ENCODE measurements at regions not wholly inside any gene's neighbourhood (a gene's known extent, or its start where the extent isn't known, plus 50 kb on each side); places are given as distances from the start of the nearest gene placed in this dataset.
"Not testable (repeated sequence)": the region's sequence is repeated elsewhere in the genome, so short reads cannot be mapped to it uniquely, and the experiment has no call there.

DNA sequence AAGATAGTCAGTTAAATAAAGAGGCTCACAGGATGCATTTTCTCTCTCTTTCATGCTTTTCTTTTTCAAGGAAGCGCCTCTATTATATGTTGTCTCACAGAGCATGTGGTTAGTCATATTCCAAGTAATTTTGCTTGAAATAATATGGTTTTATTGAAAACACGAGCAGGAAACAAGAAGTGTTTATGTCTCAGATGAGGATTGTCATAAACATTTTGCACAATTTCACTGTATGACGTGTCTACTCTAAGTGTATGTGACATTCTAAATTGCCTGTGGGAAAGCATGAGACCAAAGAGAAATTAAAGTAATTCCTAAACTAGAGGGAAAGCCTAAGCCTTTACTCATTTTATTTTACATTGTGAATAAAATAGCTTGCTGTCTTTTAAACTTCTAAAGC, 818.6 kb downstream of the EPHA3 start:
- Mint-ChIP-seq H3K27ac (no peak overlapping the region), H3K27me3 (ENCODE audit: insufficient read depth) (no peaks in the 10 kb centered on the region), H3K4me1 (no peaks in the 10 kb centered on the region)

DNA sequence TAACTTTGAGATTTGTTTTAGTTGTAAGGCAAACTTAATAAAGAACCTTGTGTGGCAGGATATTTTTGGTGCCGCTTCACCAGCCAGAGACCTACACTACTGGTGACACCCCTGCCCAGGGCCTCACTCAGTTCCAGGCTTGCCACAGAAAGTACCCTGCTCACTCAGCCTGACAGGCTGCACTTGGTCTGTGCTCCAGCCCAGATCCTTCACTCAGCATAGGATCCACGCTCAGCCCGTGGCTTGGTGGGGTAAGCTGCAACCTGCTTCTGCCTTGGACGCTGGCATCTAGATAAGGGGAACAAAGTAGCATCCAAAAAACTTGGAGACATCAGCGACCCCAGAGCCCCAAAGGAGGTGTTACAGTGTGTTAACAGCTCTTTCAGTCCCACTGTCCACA, 825.5 kb downstream of the EPHA3 start:
- H3K27ac ChIP-seq (ENCODE audit: low read depth, low read length), result no peak overlapping the region
- Mint-ChIP-seq H3K4me1 (peaks cover 4% of the 10 kb centered on the region), H3K27me3 (ENCODE audit: insufficient read depth) (no peaks in the 10 kb centered on the region), H3K9me3 (peaks cover 16% of the 10 kb centered on the region), H3K4me3 (no peak overlapping the region), H3K27ac (no peak overlapping the region), H3K36me3 (ENCODE audit: low read depth) (no peaks in the 10 kb centered on the region)
- peak; percentile 52 for DNase-seq
- 96 to 100% methylated on average over 2 to 5 of the region's 5 CpGs for WGBS, 2 experiments (ENCODE audit: insufficient coverage in 1 of 2, insufficient read length in 1 of 2)
- no peak overlapping the region for H3K9ac ChIP-seq (ENCODE audit: extremely low read depth, low read length, poor library complexity, severe bottlenecking)
- H3K4me1 ChIP-seq (ENCODE audit: control insufficient read depth, insufficient read depth, low read length), result no peaks in the 10 kb centered on the region
- no peaks in the 10 kb centered on the region for H3K27me3 ChIP-seq (ENCODE audit: control insufficient read depth, insufficient read depth, low read length, poor library complexity, severe bottlenecking)
- TF ChIP-seq, protein P1, sequence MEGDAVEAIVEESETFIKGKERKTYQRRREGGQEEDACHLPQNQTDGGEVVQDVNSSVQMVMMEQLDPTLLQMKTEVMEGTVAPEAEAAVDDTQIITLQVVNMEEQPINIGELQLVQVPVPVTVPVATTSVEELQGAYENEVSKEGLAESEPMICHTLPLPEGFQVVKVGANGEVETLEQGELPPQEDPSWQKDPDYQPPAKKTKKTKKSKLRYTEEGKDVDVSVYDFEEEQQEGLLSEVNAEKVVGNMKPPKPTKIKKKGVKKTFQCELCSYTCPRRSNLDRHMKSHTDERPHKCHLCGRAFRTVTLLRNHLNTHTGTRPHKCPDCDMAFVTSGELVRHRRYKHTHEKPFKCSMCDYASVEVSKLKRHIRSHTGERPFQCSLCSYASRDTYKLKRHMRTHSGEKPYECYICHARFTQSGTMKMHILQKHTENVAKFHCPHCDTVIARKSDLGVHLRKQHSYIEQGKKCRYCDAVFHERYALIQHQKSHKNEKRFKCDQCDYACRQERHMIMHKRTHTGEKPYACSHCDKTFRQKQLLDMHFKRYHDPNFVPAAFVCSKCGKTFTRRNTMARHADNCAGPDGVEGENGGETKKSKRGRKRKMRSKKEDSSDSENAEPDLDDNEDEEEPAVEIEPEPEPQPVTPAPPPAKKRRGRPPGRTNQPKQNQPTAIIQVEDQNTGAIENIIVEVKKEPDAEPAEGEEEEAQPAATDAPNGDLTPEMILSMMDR (conservative IDR thresholded peaks at IDR 0.05), result no peak
- H3K36me3 ChIP-seq (ENCODE audit: control insufficient read depth, insufficient read depth, low read length), result no peaks in the 10 kb centered on the region
- no peak overlapping the region for H3K4me3 ChIP-seq (ENCODE audit: low read length)
- peaks cover 31% of the 10 kb centered on the region for H3K9me3 ChIP-seq (ENCODE audit: control insufficient read depth, low read length)

More for the DNA sequence above, 818.6 kb downstream of the EPHA3 start:
- 78 to 89% methylated on average over 1 to 3 of the region's 3 CpGs for WGBS, 2 experiments (ENCODE audit: insufficient coverage in 1 of 2, insufficient read length in 1 of 2)
- TF ChIP-seq, protein P1 (conservative IDR thresholded peaks at IDR 0.05), result no peak
- Histone ChIP-seq H3K4me1 (ENCODE audit: control insufficient read depth, insufficient read depth, low read length) (no peaks in the 10 kb centered on the region), H3K27me3 (ENCODE audit: control insufficient read depth, insufficient read depth, low read length, poor library complexity, severe bottlenecking) (no peaks in the 10 kb centered on the region), H3K4me3 (ENCODE audit: low read length) (no peak overlapping the region), H3K9me3 (ENCODE audit: control insufficient read depth, low read length) (peaks cover 5% of the 10 kb centered on the region), H3K27ac (ENCODE audit: low read depth, low read length) (no peak overlapping the region), H3K36me3 (ENCODE audit: control insufficient read depth, insufficient read depth, low read length) (no peaks in the 10 kb centered on the region), H3K9ac (ENCODE audit: extremely low read depth, low read length, poor library complexity, severe bottlenecking) (no peak overlapping the region)
- peaks cover 7% of the 10 kb centered on the region for H3K9me3 Mint-ChIP-seq
- no peak overlapping the region for H3K4me3 Mint-ChIP-seq
- H3K36me3 Mint-ChIP-seq (ENCODE audit: low read depth), result peaks cover 1% of the 10 kb centered on the region
- DNase-seq, result no peak

DNA sequence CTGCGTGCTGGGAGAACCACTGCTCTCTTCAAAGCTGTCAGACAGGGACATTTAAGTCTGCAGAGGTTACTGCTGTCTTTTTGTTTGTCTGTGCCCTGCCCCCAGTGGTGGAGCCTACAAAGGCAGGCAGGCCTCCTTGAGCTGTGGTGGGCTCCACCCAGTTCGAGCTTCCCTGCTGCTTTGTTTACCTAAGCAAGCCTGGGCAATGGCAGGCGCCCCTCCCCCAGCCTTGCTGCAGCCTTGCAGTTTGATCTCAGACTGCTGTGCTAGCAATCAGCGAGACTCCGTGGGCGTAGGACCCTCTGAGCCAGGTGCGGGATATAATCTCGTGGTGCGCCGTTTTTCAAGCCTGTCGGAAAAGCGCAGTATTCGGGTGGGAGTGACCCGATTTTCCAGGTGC, 837.0 kb downstream of the EPHA3 start:
- H3K36me3 ChIP-seq (ENCODE audit: control insufficient read depth, insufficient read depth, low read length); H3K27ac Mint-ChIP-seq: not testable (repeated sequence)

More for the DNA sequence above, 837.0 kb downstream of the EPHA3 start:
- not testable (repeated sequence) for H3K27me3 Mint-ChIP-seq (ENCODE audit: insufficient read depth); DNase-seq; H3K4me3 Mint-ChIP-seq; H3K4me3 ChIP-seq (ENCODE audit: low read length); H3K4me1 ChIP-seq (ENCODE audit: control insufficient read depth, insufficient read depth, low read length); H3K9ac ChIP-seq (ENCODE audit: extremely low read depth, low read length, poor library complexity, severe bottlenecking); H3K27me3 ChIP-seq (ENCODE audit: control insufficient read depth, insufficient read depth, low read length, poor library complexity, severe bottlenecking); H3K27ac ChIP-seq (ENCODE audit: low read depth, low read length)
- H3K9me3 ChIP-seq (ENCODE audit: control insufficient read depth, low read length), result peaks cover 17% of the 10 kb centered on the region
- WGBS, 2 experiments (ENCODE audit: insufficient coverage in 1 of 2, insufficient read length in 1 of 2), result 83 to 95% methylated on average over 7 to 13 of the region's 14 CpGs
- TF ChIP-seq, protein P1 (conservative IDR thresholded peaks at IDR 0.05), result peak; percentile 40
- Mint-ChIP-seq H3K4me1 (peaks cover 21% of the 10 kb centered on the region), H3K36me3 (ENCODE audit: low read depth) (peaks cover 10% of the 10 kb centered on the region), H3K9me3 (peaks cover 38% of the 10 kb centered on the region)
